COLO668 (cell line): ENCODE measurements at regions not wholly inside any gene's neighbourhood (a gene's known extent, or its start where the extent isn't known, plus 50 kb on each side); places are given as distances from the start of the nearest gene placed in this dataset.
"Not testable (repeated sequence)": the region's sequence is repeated elsewhere in the genome, so short reads cannot be mapped to it uniquely, and the experiment has no call there.

Experiments used
- DNase-seq: peaks from one replicate; lab custom pipeline; 2025; ENCODE audit not compliant: unreplicated experiment; lab: John Stamatoyannopoulos, UW

GRCh38 chr13:78160793-78161192 is 242.2 kb upstream of the EDNRB start:
- DNase-seq, result no peak

GRCh38 chr13:78152415-78152814 is 233.8 kb upstream of the EDNRB start:
- DNase-seq, result no peak

GRCh38 chr13:78147905-78148304 is 229.3 kb upstream of the EDNRB start:
- no peak for DNase-seq

- no peak for DNase-seq
Measured at GRCh38 chr13:78145276-78145675, 226.6 kb upstream of the EDNRB start.

- DNase-seq, result no peak
Measured at GRCh38 chr13:78139765-78140164, 221.1 kb upstream of the EDNRB start.

GRCh38 chr13:78138756-78139155 is 220.1 kb upstream of the EDNRB start:
- no peak for DNase-seq

GRCh38 chr13:78137404-78138142 is 218.9 kb upstream of the EDNRB start:
- DNase-seq, result peak; percentile 70

GRCh38 chr13:78136966-78137365 is 218.3 kb upstream of the EDNRB start:
- no peak for DNase-seq

- DNase-seq, result no peak
Measured at GRCh38 chr13:78133511-78133910, 214.9 kb upstream of the EDNRB start.

- no peak for DNase-seq
Measured at GRCh38 chr13:78131811-78132210, 213.2 kb upstream of the EDNRB start.

- DNase-seq, result no peak
Measured at GRCh38 chr13:78131346-78131745, 212.7 kb upstream of the EDNRB start.

- no peak for DNase-seq
Measured at GRCh38 chr13:78129823-78130222, 211.2 kb upstream of the EDNRB start.

- DNase-seq, result no peak
Measured at GRCh38 chr13:78129359-78129758, 210.7 kb upstream of the EDNRB start.

GRCh38 chr13:78121459-78122348 is 203.1 kb upstream of the EDNRB start:
- peak; percentile 56 for DNase-seq

- no peak for DNase-seq
Measured at GRCh38 chr13:78121001-78121400, 202.4 kb upstream of the EDNRB start.

- not testable (repeated sequence) for DNase-seq
Measured at GRCh38 chr13:78120144-78120543, 201.5 kb upstream of the EDNRB start.

GRCh38 chr13:78117070-78117469 is 198.4 kb upstream of the EDNRB start:
- DNase-seq, result not testable (repeated sequence)

GRCh38 chr13:78105656-78106055 is 187.0 kb upstream of the EDNRB start:
- no peak for DNase-seq

- no peak for DNase-seq
Measured at GRCh38 chr13:78103936-78104335, 185.3 kb upstream of the EDNRB start.

- DNase-seq, result no peak
Measured at GRCh38 chr13:78102741-78103140, 184.1 kb upstream of the EDNRB start.

GRCh38 chr13:78102121-78102677 is 183.6 kb upstream of the EDNRB start:
- no peak for DNase-seq

GRCh38 chr13:78100486-78100885 is 181.9 kb upstream of the EDNRB start:
- no peak for DNase-seq
